ENCODE measurements at regions not wholly inside any gene's neighbourhood (a gene's known extent, or its start where the extent isn't known, plus 50 kb on each side); places are given as distances from the start of the nearest gene placed in this dataset.

DNA sequence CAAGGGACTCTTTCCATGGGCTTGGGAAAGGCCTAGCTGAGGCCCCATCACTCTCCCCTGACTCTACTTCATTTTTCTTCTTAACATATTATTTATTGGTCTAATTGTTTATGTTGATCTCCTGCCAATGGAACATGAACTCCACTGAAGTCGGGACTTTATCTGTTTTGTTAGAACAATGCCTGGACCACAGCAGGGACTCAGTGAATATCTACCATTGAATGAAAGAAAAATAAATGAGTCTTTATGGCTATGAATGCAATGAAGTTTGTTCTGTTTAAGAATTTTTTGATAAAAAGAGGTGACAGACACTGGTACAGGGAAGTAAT lies 112.3 kb downstream of the ADAMTS15 start:
- TF ChIP-seq POLR2A (IDR thresholded peaks at IDR 0.05) (no peak), EP300 (IDR thresholded peaks at IDR 0.05) (no peak)
- TF ChIP-seq, protein P1, sequence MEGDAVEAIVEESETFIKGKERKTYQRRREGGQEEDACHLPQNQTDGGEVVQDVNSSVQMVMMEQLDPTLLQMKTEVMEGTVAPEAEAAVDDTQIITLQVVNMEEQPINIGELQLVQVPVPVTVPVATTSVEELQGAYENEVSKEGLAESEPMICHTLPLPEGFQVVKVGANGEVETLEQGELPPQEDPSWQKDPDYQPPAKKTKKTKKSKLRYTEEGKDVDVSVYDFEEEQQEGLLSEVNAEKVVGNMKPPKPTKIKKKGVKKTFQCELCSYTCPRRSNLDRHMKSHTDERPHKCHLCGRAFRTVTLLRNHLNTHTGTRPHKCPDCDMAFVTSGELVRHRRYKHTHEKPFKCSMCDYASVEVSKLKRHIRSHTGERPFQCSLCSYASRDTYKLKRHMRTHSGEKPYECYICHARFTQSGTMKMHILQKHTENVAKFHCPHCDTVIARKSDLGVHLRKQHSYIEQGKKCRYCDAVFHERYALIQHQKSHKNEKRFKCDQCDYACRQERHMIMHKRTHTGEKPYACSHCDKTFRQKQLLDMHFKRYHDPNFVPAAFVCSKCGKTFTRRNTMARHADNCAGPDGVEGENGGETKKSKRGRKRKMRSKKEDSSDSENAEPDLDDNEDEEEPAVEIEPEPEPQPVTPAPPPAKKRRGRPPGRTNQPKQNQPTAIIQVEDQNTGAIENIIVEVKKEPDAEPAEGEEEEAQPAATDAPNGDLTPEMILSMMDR (IDR thresholded peaks at IDR 0.05), result no peak
